ENCODE measurements at regions not wholly inside any gene's neighbourhood (a gene's known extent, or its start where the extent isn't known, plus 50 kb on each side); places are given as distances from the start of the nearest gene placed in this dataset.

- TF ChIP-seq EZH2 (IDR thresholded peaks at IDR 0.05): no peak
- no peak for TF ChIP-seq POLR2AphosphoS5 (IDR thresholded peaks at IDR 0.05; ENCODE audit: borderline replicate concordance, low read depth, low read length)
These were observed 844.9 kb upstream of the COBL start for GRCh38 chr7:52161483-52161882.
